Stomach (tissue), 4 donors: ENCODE measurements at regions not wholly inside any gene's neighbourhood (a gene's known extent, or its start where the extent isn't known, plus 50 kb on each side); places are given as distances from the start of the nearest gene placed in this dataset.
"Not testable (repeated sequence)": the region's sequence is repeated elsewhere in the genome, so short reads cannot be mapped to it uniquely, and the experiment has no call there.

Experiments used
- EP300 ChIP-seq: sonication (generic); formaldehyde crosslinking; IDR thresholded peaks from one replicate; pipeline ENCODE4 v1.6.1; 2017; ENCODE audit warnings: antibody characterized with exemption
- POLR2A ChIP-seq, 4 donors: fragments of 450-650 bp; IDR thresholded peaks; one replicate each; pipeline ENCODE4 v1.6.1; 2016; ENCODE audit warnings: antibody characterized with exemption in 4 of 4, control low read depth in 2 of 4, mild to moderate bottlenecking in 1 of 4, moderate library complexity in 1 of 4
- POLR2AphosphoS5 ChIP-seq, 3 donors: sonication (generic); formaldehyde crosslinking; IDR thresholded peaks; one replicate each; pipeline ENCODE4 v1.6.1; 2016; ENCODE audit warnings: antibody characterized with exemption in 3 of 3
- TF ChIP-seq, protein P1 (sequence below), 7 experiments: fragments of 450-650 bp in 4 of 7; fragments of 200-600 bp in 3 of 7; sonication (generic) in 3 of 7; IDR thresholded peaks; one replicate each; pipeline ENCODE4 v1.5.1; 2016 to 2019; ENCODE audit warnings: antibody characterized with exemption in 7 of 7, control low read depth in 2 of 7, mild to moderate bottlenecking in 1 of 7

DNA sequence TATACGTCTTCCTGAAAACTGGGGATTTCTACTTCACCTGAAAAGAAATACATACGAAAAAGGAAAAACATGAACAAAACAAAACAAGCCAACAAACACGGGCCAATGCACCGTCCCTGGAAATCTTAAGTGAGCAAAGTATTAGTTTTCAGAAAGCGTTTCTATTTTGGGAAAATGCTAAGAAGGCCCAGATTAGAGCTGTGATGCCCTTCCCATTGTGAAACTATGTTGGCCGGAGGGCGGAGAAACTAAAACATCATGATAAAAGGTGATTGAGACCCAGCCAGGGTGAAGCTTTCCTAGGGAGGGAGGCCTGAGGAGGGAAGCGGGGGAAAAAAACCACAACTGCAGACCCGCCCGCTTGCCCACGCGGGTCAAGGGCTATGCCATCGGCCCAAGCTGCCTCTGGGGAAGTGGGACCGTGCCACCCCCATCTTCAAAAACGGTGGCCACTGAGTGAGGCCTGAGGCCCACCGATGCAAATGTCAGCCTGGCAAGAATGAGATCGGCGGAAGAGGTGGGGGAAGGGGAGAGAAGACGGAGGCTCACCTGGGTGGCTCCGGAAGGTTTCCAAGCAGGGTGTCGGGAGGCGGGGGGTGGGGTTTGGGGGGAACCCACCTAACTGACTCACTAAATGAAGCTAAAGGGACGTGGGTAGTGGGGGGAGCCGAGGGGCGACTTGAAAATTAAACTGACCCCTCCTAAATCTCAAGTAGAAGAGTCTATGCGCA lies 757.6 kb upstream of the DEFB115 start:
- TF ChIP-seq POLR2A (IDR thresholded peaks at IDR 0.05); POLR2AphosphoS5 (IDR thresholded peaks at IDR 0.05); EP300: not testable (repeated sequence)
- TF ChIP-seq, protein P1, sequence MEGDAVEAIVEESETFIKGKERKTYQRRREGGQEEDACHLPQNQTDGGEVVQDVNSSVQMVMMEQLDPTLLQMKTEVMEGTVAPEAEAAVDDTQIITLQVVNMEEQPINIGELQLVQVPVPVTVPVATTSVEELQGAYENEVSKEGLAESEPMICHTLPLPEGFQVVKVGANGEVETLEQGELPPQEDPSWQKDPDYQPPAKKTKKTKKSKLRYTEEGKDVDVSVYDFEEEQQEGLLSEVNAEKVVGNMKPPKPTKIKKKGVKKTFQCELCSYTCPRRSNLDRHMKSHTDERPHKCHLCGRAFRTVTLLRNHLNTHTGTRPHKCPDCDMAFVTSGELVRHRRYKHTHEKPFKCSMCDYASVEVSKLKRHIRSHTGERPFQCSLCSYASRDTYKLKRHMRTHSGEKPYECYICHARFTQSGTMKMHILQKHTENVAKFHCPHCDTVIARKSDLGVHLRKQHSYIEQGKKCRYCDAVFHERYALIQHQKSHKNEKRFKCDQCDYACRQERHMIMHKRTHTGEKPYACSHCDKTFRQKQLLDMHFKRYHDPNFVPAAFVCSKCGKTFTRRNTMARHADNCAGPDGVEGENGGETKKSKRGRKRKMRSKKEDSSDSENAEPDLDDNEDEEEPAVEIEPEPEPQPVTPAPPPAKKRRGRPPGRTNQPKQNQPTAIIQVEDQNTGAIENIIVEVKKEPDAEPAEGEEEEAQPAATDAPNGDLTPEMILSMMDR (IDR thresholded peaks at IDR 0.05), result not testable (repeated sequence)
